HG03108 (cell line): ENCODE measurements at regions not wholly inside any gene's neighbourhood (a gene's known extent, or its start where the extent isn't known, plus 50 kb on each side); places are given as distances from the start of the nearest gene placed in this dataset.

Experiments
- ATAC-seq: cut with Tn5 transposase; IDR thresholded peaks from one replicate; pipeline ENCODE4 v1.9.1; 2021; ENCODE audit warnings: moderate library complexity; ENCODE audit not compliant: unreplicated experiment

DNA sequence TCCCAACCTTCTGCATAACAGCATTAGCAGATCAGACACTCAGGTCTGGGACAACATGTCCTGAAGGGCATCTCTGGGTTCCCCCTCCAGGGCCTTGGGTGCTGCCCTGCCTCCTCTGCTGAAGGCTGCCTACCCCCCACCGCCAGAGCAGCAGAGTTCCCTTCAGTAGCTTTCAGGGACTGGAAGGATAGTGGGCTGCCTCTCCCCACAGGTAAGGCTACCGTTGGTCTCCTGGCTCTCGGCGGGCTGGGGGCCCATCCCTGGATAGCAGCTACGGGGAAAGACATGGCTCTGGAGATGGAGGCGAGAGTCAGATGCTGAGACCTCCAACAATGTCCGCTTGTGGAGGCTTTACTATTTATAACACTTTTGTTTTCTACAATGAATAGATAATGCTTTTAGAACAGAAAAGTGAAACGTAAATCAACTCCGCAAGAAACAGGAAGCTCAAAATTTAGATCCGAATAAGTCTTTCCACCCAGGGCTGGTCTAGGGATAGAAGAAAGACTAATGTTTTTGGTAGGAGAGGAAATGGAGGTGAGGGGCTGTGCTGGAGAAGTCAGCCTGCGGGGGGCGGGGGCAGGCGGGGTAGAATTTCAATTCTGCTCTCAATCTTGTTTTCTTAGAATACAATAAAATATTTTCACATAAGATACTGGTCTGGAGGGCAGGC, 58.4 kb downstream of the ARL4C start:
- ATAC-seq, result no peak

DNA sequence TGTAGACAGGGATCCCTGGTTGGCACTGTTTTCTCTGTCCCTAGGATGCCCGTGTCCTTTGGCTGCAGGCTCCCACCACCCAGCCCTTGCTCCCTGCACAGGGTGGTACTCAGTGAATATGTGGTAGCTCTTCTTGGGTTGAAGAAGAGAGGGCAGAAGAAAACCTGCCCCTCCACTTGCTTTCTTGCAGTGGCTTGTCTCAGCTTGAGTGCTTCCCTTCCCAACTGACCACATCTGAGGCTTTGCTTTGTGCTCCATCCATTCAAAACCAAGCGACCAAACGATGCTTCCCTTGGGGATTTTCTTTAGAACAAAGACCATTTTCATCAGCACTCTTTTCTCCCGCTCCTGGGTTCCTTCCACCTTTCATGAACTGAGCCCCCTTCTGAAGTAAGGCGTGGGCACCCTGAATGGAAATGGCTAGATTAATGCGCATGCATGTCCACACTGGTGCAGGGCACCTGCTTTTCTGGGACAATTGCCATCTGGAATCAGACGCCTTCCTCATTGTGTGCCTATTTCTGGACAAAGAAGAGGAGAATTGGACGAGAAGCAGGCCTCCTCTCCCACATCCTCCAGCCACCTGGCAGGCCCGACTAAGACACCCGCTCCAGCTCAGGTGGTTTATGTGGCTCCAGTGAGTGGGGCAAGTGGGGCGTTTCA, 59.1 kb downstream of the ARL4C start:
- ATAC-seq, result no peak

DNA sequence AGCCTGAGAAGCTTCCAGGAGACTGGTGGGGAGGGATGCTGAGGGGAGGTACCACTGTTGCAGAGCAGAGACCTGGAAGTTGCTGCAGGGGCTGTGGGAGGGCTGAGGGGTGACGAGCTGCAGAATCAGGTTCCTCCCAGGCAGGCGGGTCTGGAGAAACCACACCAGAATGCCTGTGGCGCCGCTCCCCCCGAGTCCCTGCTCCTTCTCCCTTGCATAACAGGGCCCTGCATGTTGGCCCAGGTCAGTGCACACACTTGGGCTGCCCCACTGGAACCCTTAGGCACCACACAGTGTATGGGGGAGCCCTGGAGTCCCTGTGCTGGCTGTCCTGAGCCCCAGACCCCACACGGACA, 60.4 kb downstream of the ARL4C start:
- no peak for ATAC-seq

DNA sequence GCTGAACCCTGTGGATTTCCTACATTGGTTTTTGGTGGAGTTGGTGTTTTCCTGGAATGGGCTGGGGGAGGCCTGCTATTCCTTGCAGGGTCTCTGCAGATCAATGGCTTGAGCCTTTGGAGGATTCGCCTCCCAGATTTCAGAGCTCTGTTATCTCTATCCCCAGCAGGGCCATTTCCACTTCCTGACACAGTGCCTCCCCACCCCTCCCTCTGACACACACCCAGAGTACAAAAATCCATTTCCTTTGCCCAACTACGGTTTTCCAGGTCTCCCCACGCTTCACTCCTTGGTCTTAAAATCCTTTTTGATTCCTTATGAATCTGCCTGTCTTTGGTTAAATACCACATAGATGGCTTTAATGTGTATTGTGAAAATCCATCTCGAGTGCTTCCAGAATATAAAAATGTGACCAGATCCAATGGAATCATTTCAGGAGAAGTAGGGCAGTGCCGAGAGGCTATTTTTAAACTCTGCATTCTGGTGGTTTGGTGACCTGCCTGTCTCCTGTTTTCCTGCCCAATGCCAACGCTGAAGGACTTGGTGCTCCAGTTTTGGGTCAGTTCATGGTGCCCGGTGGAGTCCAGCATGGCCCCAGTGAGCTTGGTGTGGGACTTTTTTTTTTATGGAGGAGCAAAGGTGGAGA, 60.9 kb downstream of the ARL4C start:
- no peak for ATAC-seq

DNA sequence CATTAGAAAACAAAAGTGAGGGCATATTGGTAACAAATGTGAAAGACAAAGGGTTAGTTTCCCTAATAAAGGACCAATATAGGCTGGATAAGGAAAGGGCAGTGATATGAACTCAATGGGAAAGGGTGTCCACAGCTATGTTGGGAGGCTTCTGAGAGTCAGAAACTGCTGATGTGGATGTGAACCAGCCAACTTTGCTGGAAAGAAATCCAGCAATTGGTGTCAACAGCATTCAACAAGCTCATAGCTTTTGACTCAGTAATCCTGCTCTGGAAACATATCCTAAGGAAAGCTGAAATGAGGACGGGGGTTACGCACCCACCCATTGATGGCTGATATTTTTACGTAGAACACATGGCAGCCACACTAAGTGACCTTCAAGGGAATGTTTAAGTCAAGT, 63.7 kb downstream of the ARL4C start:
- no peak for ATAC-seq

DNA sequence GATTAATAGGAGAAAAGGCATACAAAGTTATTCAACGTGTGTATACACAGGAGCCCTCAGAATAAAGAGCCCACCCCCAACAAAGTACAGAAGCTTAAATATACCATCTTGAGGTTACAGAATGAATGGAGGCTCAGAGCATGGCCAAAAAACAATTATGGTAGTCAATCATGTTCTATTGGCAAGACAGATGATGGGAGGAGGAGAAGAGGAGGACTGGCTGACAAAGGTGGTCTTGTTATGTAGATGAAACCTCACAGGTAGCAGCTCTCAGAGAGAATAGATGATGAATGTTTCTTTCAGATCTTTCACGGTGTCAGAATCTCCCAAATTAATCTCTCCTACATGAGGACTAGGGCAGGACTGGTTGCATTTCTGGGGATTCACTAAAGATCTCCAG, 66.0 kb downstream of the ARL4C start:
- ATAC-seq, result no peak

DNA sequence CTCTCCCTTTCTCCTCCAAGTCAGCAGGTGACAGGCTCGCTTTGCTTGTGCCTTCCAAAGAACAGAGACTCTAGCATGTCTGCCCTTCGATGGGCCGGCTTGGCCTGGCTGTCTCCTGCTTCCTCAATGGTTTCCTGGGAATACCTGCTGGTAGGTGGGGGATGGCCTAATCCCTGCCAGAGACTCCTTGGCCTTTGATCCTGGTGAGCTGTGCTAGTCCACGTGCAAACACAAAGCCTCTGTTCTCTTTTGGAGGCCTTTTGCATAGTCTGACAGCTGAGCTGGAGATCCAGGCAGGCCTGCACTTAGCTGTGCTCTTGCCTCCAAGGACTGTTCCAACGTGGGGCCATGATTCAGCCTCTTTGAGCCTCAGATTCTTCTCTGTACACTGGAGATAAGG, 67.6 kb downstream of the ARL4C start:
- no peak for ATAC-seq

DNA sequence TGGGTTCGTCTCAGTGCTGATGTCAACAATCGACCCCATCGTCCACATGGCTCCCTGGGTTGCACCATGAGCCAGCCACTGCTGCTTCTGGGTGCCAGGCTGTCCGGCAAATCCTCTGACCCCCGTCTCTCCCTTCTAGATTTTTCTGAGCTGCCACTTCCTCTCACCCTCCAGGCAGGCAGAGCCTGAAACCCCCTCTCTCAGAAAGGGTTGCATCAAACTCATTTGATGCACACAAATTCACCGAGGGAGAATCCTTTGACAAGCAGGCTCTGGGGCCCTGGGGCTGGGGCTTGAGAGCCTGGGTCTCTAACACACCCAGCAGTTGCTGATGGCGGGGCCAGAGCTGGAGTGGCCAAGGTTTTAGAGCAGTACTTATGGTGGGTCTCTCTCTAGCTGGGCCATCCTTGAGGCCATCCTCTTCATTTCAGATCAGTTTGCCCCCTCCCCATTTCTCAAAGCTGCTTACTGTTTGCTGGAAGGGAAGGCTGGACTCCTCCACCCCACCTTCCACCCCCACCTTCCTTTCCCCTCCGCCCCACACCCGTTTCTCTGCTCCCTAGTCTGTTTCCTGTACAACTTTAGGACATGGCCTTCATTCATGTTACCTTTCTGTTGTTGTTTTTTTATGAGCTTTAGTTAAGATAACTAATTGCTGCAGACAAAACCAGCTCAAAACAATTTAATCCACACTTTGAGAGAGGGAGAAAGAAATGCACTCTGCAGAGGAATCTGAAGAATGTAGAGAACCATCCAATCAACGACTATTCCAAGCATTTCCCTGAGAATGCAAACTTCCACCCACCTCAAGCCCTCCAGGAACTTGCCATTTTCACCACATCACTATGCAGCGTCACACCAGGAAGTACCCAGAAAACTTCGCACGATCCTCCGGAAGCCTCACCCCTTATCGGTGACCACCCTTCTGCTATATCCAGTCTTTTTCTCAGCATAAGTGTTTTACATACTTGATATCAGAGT, 69.5 kb downstream of the ARL4C start:
- no peak for ATAC-seq

DNA sequence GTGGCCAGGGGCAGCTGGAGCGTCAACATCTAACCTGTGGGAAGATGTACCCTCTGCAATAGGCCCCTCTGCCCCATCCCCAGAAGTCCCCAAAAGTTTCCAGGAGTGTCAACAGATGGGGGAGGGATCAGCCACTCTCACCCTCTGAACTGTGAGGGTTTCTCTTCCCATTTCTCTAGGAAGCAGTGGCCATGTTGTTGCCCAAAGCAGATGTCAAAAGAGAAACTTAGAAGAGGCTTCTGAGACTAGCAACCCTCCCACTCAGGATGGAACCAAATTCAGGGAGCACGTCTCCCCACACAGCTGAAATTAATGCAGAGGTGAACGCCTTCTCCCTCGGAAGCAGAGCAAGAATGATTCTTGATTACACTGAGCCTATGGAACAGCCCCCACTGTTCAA, 70.3 kb downstream of the ARL4C start:
- no peak for ATAC-seq

DNA sequence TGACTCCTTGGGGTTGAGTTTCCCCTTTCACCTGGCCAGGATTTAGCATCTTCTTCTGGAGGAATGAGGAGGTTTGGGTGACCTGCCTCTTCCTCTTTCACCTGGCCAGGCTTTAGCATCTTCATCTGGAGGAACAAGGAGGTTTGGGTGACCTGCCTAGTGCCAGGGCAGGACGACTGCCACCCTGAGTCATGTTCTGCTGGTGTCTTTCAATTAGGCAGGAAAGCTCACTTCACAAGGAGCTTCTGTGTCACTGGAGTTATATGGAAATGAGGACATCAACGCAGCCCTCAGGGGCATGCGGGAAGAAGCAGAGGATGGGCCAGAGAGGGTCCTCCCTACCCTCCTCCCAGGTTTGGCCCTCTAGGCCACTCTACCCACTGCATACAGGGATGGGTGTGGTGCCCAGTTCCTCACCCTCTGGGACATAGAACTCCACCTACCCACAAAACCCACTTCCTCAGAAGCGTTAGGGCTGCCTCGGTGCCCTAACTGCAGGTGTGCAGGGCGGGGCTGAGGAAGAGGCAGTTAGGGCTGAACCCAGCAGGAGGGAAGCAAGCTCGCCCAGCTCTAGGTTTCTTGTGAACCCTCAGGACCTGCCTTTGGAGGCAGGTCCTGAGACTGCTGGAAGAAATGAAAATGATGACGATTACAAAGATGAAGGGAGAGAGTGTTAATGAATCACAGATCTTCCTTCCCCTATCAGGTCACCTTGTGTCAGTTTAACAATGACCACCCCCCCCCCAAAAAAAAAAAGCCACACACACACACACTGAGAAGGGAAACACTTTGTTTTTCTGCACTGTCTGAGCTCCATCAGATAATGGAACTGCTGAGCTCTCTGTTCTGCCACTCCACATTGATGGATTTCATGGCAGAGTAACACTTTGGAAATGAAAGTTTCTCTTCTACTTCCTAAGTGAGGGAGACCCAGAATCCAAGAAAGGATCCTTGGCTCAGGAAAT, 71.0 kb downstream of the ARL4C start:
- peak; percentile 92 for ATAC-seq

DNA sequence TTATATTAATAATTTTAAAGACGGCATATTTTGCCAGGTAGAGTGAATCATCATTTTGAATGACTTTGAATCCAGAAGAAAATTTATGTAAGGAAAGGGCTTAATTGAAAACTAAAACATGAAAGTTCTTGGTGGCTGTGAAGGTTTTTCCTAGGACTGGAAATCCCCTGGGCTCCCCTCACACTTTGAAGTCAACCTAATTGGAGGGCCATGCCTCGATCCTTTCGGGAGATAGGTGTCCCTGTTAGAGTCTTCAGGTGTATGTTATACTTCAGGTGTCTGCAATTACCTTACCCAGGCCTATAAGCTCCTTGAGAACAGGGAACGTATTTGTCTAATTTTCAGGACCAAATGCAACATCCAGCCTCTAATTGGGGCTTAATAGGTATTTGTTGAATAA, 73.0 kb downstream of the ARL4C start:
- ATAC-seq, result no peak

DNA sequence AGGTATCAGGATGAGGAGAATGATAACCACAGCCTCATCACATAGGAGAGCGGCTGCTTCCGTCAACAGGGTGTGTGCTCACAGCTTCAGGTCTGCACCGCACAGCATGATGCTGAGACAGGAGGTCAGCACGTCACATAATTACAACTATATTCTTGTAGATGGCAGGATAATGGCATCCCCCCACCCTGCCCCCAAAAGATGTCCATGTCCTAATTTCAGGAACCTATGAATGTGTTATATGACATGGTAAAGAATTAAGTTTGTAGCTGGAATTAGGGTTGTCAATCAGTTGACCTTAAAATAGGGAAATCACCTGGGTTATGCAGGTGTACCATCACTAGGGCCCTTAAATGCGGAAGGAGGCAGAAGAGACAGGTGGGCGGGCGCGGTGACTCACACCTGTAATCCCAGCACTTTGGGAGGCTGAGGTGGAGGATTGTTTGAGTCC, 73.9 kb downstream of the ARL4C start:
- no peak for ATAC-seq

DNA sequence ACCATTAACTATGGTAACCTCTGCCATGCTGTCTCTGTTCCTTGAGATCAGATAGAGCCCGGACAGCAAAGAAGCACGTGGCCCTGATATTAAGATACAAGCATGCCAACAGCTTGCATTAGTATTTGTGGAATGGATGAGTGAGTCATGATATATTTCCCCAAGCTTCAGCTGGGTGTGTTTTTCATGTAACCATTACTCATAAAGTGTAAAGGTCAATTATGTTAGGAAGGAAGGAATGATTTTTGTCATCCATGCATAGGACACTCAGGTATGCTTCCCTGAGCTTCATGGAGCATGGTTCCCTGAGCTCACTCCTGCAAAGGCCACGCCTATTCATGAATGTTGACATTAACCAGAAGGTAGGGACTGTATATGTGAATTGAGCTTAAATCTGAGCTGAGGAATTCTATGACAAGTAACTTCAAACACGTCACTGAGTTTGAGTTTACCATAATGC, 74.6 kb downstream of the ARL4C start:
- ATAC-seq, result no peak

DNA sequence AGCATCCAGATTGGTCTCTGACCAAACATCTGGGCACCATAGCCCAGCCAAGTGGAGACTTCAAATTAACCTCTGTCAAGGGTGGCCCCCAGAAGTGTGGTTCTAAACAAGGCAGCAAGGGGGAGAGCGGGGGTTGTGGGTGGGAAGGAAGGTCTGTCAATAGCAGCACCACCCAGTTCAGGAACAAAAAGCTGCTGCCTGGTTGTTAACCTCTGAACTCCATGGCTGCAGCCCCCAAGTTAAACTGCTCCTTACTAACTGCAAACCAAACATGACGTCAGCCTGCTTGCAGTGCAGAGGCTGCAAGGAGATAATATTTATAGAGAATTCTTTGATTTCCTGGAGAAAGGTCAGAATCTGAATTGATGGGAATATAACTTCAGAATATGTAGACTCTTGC, 76.5 kb downstream of the ARL4C start:
- no peak for ATAC-seq

DNA sequence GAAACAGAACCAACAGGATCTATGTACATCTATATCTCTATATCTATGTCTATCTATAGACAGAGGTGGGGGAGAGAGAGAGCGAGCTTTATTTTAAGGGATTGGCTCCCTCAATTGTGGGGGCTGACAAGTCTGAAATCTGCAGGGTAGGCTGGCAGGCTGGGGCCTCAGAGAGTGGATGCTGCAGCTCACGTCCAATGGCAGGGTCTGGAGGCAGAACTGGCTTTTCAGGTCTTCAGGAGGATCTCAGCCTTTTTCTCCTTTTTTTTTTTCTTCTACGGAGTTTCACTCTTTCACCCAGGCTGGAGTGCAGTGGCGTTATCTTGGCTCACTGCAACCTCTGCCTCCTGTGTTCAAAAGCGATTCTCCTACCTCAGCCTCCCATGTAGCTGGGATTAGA, 77.2 kb downstream of the ARL4C start:
- no peak for ATAC-seq

DNA sequence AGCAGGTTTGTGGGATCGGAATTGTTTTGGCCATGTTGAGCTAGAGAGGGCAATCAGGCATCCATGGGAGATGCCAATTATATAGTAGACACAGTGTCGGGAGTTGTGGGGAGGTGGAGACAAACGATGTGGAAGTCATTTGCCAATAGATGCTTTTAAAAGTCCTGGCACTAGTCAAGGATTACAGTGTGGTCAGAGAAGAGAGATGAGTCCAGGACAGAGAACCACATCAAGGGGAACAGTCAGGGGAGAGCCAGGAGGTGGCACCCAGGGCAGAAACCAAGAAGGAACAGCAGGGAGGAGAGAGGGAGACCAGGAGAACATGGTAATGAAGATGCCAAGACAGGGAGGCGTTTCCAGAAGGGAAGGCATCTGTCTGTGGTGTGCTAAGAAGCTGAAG, 81.2 kb downstream of the ARL4C start:
- ATAC-seq, result no peak

DNA sequence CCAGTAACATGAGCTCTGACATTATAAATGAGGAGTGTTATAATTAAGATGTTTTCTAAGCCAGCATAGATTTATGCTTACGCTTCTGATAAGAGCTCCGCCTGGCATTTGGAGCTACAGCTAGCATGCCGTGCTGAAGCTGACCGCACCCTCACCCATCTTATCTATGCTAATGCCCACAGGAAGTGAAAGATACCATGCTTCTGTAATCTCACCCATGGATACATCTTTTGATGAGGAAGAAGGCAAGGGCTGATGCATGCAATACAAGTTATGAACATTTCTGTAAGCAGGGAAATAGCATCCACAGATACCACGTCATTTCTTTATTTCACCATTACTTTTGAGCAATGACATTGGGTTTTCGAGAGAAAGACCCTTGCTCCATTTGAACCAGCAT, 82.3 kb downstream of the ARL4C start:
- no peak for ATAC-seq

DNA sequence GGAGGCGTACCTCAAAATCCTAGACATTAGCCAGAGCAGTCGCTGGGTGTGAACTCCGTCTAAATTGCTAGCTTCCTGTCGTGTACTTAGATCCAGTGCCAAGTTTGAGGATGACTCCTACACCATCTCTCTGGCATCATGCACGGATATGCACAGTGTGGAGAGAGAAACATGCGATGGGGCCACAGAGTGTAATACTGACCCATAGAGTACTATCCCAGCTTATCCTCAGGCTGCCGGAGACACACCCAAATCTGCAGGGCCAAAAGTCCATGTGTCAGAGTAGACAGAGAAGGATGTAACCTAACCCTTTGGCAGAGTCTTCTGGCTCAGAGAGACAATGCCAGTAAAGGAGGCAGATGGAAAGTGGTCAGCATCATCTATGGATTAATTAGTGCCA, 84.2 kb downstream of the ARL4C start:
- ATAC-seq, result no peak

DNA sequence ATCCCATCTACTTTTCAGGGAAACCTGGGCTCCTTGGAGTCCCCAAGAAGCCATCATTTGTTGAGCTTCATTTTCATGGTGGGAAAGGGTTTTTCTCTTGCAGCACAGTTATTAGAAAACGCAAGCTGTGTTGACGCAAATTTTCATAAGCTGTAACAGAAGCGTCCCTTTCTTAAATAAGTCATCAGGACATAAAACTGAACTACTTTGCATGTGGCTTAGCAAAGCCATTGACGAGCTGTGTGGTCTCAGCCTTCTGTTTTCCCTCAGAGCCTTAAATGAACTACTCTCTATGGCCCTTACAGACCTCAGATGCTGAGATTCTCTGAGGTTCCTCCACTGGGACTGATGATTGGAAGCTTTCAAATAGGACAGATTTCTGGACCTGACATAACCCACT, 85.1 kb downstream of the ARL4C start:
- peak; percentile 92 for ATAC-seq

DNA sequence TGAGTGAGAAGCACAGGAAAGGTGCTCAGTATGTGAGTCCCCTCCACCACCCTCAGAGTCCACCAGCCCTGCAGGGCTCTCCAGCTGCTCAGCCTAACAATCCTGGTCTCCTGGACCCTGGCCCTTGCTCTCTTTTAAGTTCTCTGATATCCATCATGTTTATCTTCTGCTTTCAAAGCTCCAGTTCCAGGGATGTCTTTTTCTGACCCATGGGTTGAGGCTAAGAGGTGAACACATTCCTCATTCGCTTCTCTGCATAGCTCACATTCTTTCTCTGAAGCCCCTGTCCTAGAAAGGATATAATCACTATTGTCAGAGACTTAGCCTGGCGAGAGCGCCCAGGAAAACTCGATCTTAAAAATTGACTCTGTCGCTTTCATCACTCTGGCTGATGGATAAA, 86.4 kb downstream of the ARL4C start:
- no peak for ATAC-seq
